ENCODE measurements at regions not wholly inside any gene's neighbourhood (a gene's known extent, or its start where the extent isn't known, plus 50 kb on each side); places are given as distances from the start of the nearest gene placed in this dataset.

DNA sequence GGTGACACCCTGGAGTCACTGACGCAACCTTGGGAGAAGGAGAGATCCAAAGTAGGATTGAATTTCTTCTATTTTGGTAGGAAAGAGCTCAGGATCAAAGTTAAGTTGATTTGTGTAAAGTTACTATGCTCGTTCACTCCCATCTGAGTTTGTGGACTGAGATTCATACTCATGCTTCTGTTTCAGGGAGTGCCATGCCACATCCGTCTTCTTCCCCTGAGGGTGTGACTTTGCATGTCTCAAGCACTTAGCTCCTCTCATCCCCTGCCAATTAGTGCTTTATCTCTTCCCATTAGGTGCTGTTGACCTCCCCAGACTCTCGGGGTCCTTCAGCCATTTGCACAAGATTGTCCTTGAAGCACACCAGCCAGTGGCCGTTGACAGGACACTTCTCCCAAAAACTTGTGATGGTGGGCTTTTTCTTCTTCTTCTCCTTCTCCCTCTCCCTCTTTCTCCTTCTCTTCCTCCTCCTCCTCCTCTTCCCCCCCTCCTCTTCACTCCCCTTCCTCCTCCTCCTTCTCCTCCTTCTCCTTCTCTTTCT is 232.2 kb upstream of the KLF4 start:
- no peak for ATAC-seq (replicated peaks; ENCODE audit: extremely low read depth, poor library complexity, severe bottlenecking)
- Mint-ChIP-seq H3K36me3 (ENCODE audit: insufficient read depth) (no peaks in the 10 kb centered on the region), H3K4me3 (no peak overlapping the region), H3K9me3 (peaks cover 24% of the 10 kb centered on the region), H3K4me1 (no peaks in the 10 kb centered on the region), H3K27me3 (no peaks in the 10 kb centered on the region), H3K27ac (ENCODE audit: low read depth) (no peak overlapping the region)
- DNase-seq (ENCODE audit: low spot score in 2 of 2): no peak

GRCh38 chr9:107720501-107720900 is 230.9 kb upstream of the KLF4 start:
- ATAC-seq (replicated peaks; ENCODE audit: extremely low read depth, poor library complexity, severe bottlenecking): no peak
- Mint-ChIP-seq H3K4me3 (no peak overlapping the region), H3K27me3 (no peaks in the 10 kb centered on the region)

GRCh38 chr9:107717529-107718314 is 228.2 kb upstream of the KLF4 start:
- H3K36me3 Mint-ChIP-seq (ENCODE audit: insufficient read depth): no peaks in the 10 kb centered on the region

More at GRCh38 chr9:107720501-107720900, 230.9 kb upstream of the KLF4 start:
- DNase-seq (ENCODE audit: low spot score in 2 of 2): no peak
- no peaks in the 10 kb centered on the region for H3K4me1 Mint-ChIP-seq
- H3K9me3 Mint-ChIP-seq: peaks cover 20% of the 10 kb centered on the region
- no peaks in the 10 kb centered on the region for H3K36me3 Mint-ChIP-seq (ENCODE audit: insufficient read depth)
- no peak overlapping the region for H3K27ac Mint-ChIP-seq (ENCODE audit: low read depth)

DNA sequence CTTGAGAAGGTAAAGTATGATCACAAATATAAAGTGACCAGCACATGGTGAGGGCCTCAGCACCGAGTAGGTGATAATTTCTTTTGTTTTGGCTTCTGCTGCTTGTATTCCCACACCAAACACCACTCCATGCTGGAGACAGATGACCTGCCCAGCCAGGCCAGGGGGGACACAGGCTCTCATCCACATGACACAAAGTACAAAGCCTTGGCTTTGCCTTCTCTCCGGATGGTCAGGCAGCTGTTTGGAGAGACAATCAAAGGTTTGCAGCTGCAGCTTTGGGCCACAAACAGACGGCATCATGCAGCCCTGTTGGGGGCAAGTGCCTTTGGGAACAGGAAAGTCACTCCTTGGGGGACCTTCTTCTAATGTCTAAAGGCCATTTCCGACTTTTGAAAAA is 226.2 kb upstream of the KLF4 start:
- ATAC-seq (replicated peaks; ENCODE audit: extremely low read depth, poor library complexity, severe bottlenecking): no peak
- H3K27me3 Mint-ChIP-seq: no peaks in the 10 kb centered on the region
- H3K4me3 Mint-ChIP-seq: no peak overlapping the region
- H3K36me3 Mint-ChIP-seq (ENCODE audit: insufficient read depth): no peaks in the 10 kb centered on the region
- no peak overlapping the region for H3K27ac Mint-ChIP-seq (ENCODE audit: low read depth)
- H3K4me1 Mint-ChIP-seq: no peaks in the 10 kb centered on the region
- H3K9me3 Mint-ChIP-seq: peaks cover 6% of the 10 kb centered on the region
- DNase-seq (ENCODE audit: low spot score in 2 of 2): no peak

More at GRCh38 chr9:107717529-107718314, 228.2 kb upstream of the KLF4 start:
- DNase-seq (ENCODE audit: low spot score in 2 of 2) (no peak), ATAC-seq (replicated peaks; ENCODE audit: extremely low read depth, poor library complexity, severe bottlenecking) (no peak)
- H3K27ac Mint-ChIP-seq (ENCODE audit: low read depth): no peak overlapping the region
- H3K27me3 Mint-ChIP-seq: no peaks in the 10 kb centered on the region
- H3K4me3 Mint-ChIP-seq: no peak overlapping the region
- H3K9me3 Mint-ChIP-seq: peaks cover 9% of the 10 kb centered on the region
- no peaks in the 10 kb centered on the region for H3K4me1 Mint-ChIP-seq

DNA sequence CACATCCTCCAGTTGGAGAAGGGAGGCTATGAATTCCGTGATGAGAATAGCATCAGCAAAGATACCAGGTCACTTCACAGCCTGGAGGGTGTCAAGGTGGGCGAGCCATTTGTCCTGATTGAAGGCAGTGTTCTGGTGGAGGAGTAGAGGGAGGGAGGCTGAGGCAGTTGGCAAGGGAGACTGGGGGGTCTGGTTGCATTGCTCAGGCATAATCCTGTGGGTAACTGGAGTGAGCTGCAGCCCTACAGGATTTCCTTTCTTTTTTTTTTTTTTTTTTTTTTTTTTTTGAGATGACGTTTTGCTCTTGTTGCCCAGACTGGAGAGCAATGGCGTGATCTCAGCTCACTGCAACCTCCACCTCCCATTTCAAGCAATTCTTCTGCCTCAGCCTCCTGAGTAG is 223.9 kb upstream of the KLF4 start:
- H3K27ac Mint-ChIP-seq (ENCODE audit: low read depth): no peak overlapping the region
- no peak overlapping the region for H3K4me3 Mint-ChIP-seq
- no peaks in the 10 kb centered on the region for H3K4me1 Mint-ChIP-seq
- H3K27me3 Mint-ChIP-seq: no peaks in the 10 kb centered on the region
- DNase-seq (ENCODE audit: low spot score in 2 of 2) (no peak), ATAC-seq (replicated peaks; ENCODE audit: extremely low read depth, poor library complexity, severe bottlenecking) (no peak)
- no peaks in the 10 kb centered on the region for H3K36me3 Mint-ChIP-seq (ENCODE audit: insufficient read depth)
- H3K9me3 Mint-ChIP-seq: peaks cover 6% of the 10 kb centered on the region

- no peaks in the 10 kb centered on the region for H3K27me3 Mint-ChIP-seq
- H3K9me3 Mint-ChIP-seq: peaks cover 6% of the 10 kb centered on the region
Measured at GRCh38 chr9:107712390-107712789, 222.8 kb upstream of the KLF4 start.

GRCh38 chr9:107711542-107711941 is 222.0 kb upstream of the KLF4 start:
- no peaks in the 10 kb centered on the region for H3K36me3 Mint-ChIP-seq (ENCODE audit: insufficient read depth)
- H3K4me1 Mint-ChIP-seq: no peaks in the 10 kb centered on the region
- DNase-seq (ENCODE audit: low spot score in 2 of 2): no peak

More at GRCh38 chr9:107712390-107712789, 222.8 kb upstream of the KLF4 start:
- DNase-seq (ENCODE audit: low spot score in 2 of 2) (no peak), ATAC-seq (replicated peaks; ENCODE audit: extremely low read depth, poor library complexity, severe bottlenecking) (no peak)
- H3K27ac Mint-ChIP-seq (ENCODE audit: low read depth): no peak overlapping the region
- no peaks in the 10 kb centered on the region for H3K36me3 Mint-ChIP-seq (ENCODE audit: insufficient read depth)
- no peaks in the 10 kb centered on the region for H3K4me1 Mint-ChIP-seq
- H3K4me3 Mint-ChIP-seq: no peak overlapping the region

DNA sequence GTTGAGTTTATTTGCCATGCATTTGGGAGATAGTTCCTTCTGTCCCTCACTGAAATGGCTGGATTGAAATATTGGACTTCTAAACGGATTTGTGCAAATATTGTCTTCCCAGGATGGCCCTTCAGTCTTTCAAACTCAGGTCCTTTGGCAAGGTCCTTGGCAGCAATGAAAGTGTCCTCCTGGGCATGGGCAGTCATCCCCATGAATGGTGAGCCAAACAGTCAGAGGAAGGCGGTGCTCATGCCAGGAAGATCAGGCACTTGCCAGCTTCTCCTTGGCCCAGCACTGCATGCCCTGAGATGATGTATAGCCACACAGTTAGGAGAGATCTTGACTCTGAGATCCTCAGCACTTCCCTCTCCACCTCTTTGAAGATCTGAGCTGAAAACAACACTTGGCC is 221.4 kb upstream of the KLF4 start:
- Mint-ChIP-seq H3K4me3 (no peak overlapping the region), H3K27me3 (no peaks in the 10 kb centered on the region), H3K4me1 (no peaks in the 10 kb centered on the region), H3K36me3 (ENCODE audit: insufficient read depth) (no peaks in the 10 kb centered on the region), H3K9me3 (peaks cover 12% of the 10 kb centered on the region), H3K27ac (ENCODE audit: low read depth) (no peak overlapping the region)
- DNase-seq (ENCODE audit: low spot score in 2 of 2) (no peak), ATAC-seq (replicated peaks; ENCODE audit: extremely low read depth, poor library complexity, severe bottlenecking) (no peak)

More at GRCh38 chr9:107711542-107711941, 222.0 kb upstream of the KLF4 start:
- Mint-ChIP-seq H3K4me3 (no peak overlapping the region), H3K27ac (ENCODE audit: low read depth) (no peak overlapping the region), H3K27me3 (no peaks in the 10 kb centered on the region), H3K9me3 (peaks cover 12% of the 10 kb centered on the region)
- ATAC-seq (replicated peaks; ENCODE audit: extremely low read depth, poor library complexity, severe bottlenecking): no peak

DNA sequence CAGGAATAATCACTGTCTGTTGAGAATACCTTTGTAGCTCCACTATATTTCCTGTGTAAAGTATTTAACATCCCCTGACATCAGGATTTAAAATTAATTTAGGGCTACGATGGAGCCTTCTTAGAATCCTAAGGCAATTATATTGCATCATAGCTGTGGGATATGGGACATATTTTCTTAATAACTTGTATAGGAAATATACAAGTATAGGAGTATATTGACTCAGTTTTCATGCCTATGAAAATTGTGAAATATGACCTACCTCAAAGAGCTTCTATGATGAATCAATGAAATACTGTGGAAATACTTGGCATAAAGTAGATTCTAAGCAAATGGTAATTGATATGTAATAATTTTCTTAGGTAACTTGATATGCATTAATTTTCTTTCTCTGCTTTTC is 221.0 kb upstream of the KLF4 start:
- no peak overlapping the region for H3K4me3 Mint-ChIP-seq
- H3K9me3 Mint-ChIP-seq: peaks cover 12% of the 10 kb centered on the region
- no peak for ATAC-seq (replicated peaks; ENCODE audit: extremely low read depth, poor library complexity, severe bottlenecking)
- no peak overlapping the region for H3K27ac Mint-ChIP-seq (ENCODE audit: low read depth)
- DNase-seq (ENCODE audit: low spot score in 2 of 2): no peak
- no peaks in the 10 kb centered on the region for H3K4me1 Mint-ChIP-seq
- no peaks in the 10 kb centered on the region for H3K36me3 Mint-ChIP-seq (ENCODE audit: insufficient read depth)
- H3K27me3 Mint-ChIP-seq: no peaks in the 10 kb centered on the region

GRCh38 chr9:107708791-107709190 is 219.2 kb upstream of the KLF4 start:
- Mint-ChIP-seq H3K27me3 (no peaks in the 10 kb centered on the region), H3K36me3 (ENCODE audit: insufficient read depth) (no peaks in the 10 kb centered on the region), H3K9me3 (peaks cover 12% of the 10 kb centered on the region), H3K4me1 (no peaks in the 10 kb centered on the region), H3K27ac (ENCODE audit: low read depth) (no peak overlapping the region), H3K4me3 (no peak overlapping the region)
- DNase-seq (ENCODE audit: low spot score in 2 of 2) (no peak), ATAC-seq (replicated peaks; ENCODE audit: extremely low read depth, poor library complexity, severe bottlenecking) (no peak)

- Mint-ChIP-seq H3K9me3 (peaks cover 12% of the 10 kb centered on the region), H3K36me3 (ENCODE audit: insufficient read depth) (no peaks in the 10 kb centered on the region), H3K4me1 (no peaks in the 10 kb centered on the region), H3K27ac (ENCODE audit: low read depth) (no peak overlapping the region), H3K27me3 (no peaks in the 10 kb centered on the region), H3K4me3 (no peak overlapping the region)
- no peak for ATAC-seq (replicated peaks; ENCODE audit: extremely low read depth, poor library complexity, severe bottlenecking)
- no peak for DNase-seq (ENCODE audit: low spot score in 2 of 2)
Measured at GRCh38 chr9:107707915-107708441, 218.4 kb upstream of the KLF4 start.

- H3K9me3 Mint-ChIP-seq: peaks cover 9% of the 10 kb centered on the region
- no peaks in the 10 kb centered on the region for H3K36me3 Mint-ChIP-seq (ENCODE audit: insufficient read depth)
- no peak for DNase-seq (ENCODE audit: low spot score in 2 of 2)
- H3K4me1 Mint-ChIP-seq: no peaks in the 10 kb centered on the region
- H3K27ac Mint-ChIP-seq (ENCODE audit: low read depth): no peak overlapping the region
- no peaks in the 10 kb centered on the region for H3K27me3 Mint-ChIP-seq
- H3K4me3 Mint-ChIP-seq: no peak overlapping the region
- no peak for ATAC-seq (replicated peaks; ENCODE audit: extremely low read depth, poor library complexity, severe bottlenecking)
Measured at GRCh38 chr9:107707428-107707837, 217.9 kb upstream of the KLF4 start.

Measured in central memory CD8-positive, alpha-beta T cell (primary cell).